NCI-H1417 treated with DMSO at 0.1 percent for 48 hours (cell line): ENCODE measurements at regions not wholly inside any gene's neighbourhood (a gene's known extent, or its start where the extent isn't known, plus 50 kb on each side); places are given as distances from the start of the nearest gene placed in this dataset.
A peak's percentile ranks its signal among the peaks of the same experiment; 100 is the strongest.

Experiments used
- DNase-seq: peaks from one replicate; lab custom pipeline; 2025; lab: John Stamatoyannopoulos, UW

DNA sequence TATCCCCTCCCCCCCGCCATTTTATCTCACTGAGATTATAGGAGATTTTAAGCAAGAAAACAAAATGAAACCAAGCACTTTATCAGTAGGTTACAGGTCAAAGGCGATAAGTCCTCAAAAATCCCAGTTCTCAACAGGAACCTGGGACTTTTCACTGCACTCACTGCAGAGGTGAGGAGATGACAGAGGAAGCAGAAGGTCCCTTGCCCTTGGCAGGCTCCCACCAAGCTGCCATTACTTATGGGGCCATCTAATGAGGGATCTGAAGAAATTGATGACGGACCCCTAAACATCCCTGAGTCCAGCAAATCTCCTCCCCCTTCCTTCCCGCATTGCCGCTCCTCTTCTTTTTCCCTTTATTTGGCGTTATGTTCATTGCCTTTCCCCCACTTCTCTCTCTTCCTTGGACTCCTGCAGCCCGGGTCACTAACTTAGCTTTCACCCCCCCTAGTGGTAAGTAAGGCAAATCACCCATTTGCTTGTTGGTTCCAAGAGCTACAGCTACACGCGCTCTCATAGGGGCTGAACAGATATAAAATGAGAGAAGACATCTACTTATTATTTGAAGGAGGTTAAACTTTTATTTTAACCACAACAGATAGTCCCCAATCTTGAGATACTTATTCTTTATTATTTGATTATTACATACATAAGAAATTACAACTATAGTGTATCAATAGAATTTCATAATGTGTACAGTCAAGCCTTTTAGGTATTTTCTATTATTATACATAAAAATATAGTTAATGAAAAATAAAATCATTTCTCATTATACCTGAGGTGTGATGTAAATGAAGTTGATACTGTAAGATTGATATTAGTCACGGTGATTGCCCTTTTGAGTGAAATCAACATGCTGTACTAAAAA lies 52.0 kb upstream of the ARGLU1 start:
- DNase-seq, result peak; percentile 8
